Hematopoietic multipotent progenitor cell treated with erythropoietin and hydrocortisone succinate and interleukin-3 and kit ligand, for 6 days (in vitro differentiated cells): ENCODE measurements at regions not wholly inside any gene's neighbourhood (a gene's known extent, or its start where the extent isn't known, plus 50 kb on each side); places are given as distances from the start of the nearest gene placed in this dataset.

ENCODE experiments used
- DNase-seq: peaks from one replicate; pipeline ENCODE4 v3.0.0-alpha.2; 2015

GRCh38 chr21:27110956-27111355, 144.1 kb upstream of the ADAMTS5 start:
- DNase-seq: no peak

GRCh38 chr21:27108701-27109100, 141.8 kb upstream of the ADAMTS5 start:
- no peak for DNase-seq

GRCh38 chr21:27108228-27108627, 141.3 kb upstream of the ADAMTS5 start:
- DNase-seq: no peak

- DNase-seq: no peak
Measured at GRCh38 chr21:27104846-27105431, 138.1 kb upstream of the ADAMTS5 start.

GRCh38 chr21:27103768-27104167, 136.9 kb upstream of the ADAMTS5 start:
- DNase-seq: no peak

GRCh38 chr21:27101523-27101922, 134.6 kb upstream of the ADAMTS5 start:
- no peak for DNase-seq

- no peak for DNase-seq
Measured at GRCh38 chr21:27094184-27094948, 127.5 kb upstream of the ADAMTS5 start.

GRCh38 chr21:27086630-27087029, 119.7 kb upstream of the ADAMTS5 start:
- DNase-seq: no peak

GRCh38 chr21:27086186-27086585, 119.3 kb upstream of the ADAMTS5 start:
- DNase-seq: no peak

GRCh38 chr21:27085387-27085786, 118.5 kb upstream of the ADAMTS5 start:
- DNase-seq: no peak

GRCh38 chr21:27083144-27083543, 116.3 kb upstream of the ADAMTS5 start:
- no peak for DNase-seq

GRCh38 chr21:27082431-27083010, 115.6 kb upstream of the ADAMTS5 start:
- DNase-seq: no peak

GRCh38 chr21:27079636-27080240, 112.8 kb upstream of the ADAMTS5 start:
- no peak for DNase-seq

GRCh38 chr21:27078915-27079314, 112.0 kb upstream of the ADAMTS5 start:
- no peak for DNase-seq

- DNase-seq: no peak
Measured at GRCh38 chr21:27077501-27077900, 110.6 kb upstream of the ADAMTS5 start.

- DNase-seq: no peak
Measured at GRCh38 chr21:27076025-27076424, 109.1 kb upstream of the ADAMTS5 start.

- DNase-seq: no peak
Measured at GRCh38 chr21:27070861-27071670, 104.2 kb upstream of the ADAMTS5 start.

- no peak for DNase-seq
Measured at GRCh38 chr21:27068811-27069210, 101.9 kb upstream of the ADAMTS5 start.

GRCh38 chr21:27067226-27067625, 100.3 kb upstream of the ADAMTS5 start:
- no peak for DNase-seq

GRCh38 chr21:27062443-27062842, 95.6 kb upstream of the ADAMTS5 start:
- no peak for DNase-seq

- DNase-seq: no peak
Measured at GRCh38 chr21:27061770-27062169, 94.9 kb upstream of the ADAMTS5 start.

- no peak for DNase-seq
Measured at GRCh38 chr21:27060190-27060589, 93.3 kb upstream of the ADAMTS5 start.
